GM12873 (cell line): ENCODE measurements at regions not wholly inside any gene's neighbourhood (a gene's known extent, or its start where the extent isn't known, plus 50 kb on each side); places are given as distances from the start of the nearest gene placed in this dataset.

ENCODE experiments used
- TF ChIP-seq, protein P1 (sequence below): IDR thresholded peaks from 2 replicates; pipeline ENCODE4 v1.5.1; 2012; ENCODE audit warnings: low read depth, mild to moderate bottlenecking, moderate library complexity, low read length, control low read depth; ENCODE audit not compliant: insufficient read depth; ENCODE audit errors: missing control alignments

DNA sequence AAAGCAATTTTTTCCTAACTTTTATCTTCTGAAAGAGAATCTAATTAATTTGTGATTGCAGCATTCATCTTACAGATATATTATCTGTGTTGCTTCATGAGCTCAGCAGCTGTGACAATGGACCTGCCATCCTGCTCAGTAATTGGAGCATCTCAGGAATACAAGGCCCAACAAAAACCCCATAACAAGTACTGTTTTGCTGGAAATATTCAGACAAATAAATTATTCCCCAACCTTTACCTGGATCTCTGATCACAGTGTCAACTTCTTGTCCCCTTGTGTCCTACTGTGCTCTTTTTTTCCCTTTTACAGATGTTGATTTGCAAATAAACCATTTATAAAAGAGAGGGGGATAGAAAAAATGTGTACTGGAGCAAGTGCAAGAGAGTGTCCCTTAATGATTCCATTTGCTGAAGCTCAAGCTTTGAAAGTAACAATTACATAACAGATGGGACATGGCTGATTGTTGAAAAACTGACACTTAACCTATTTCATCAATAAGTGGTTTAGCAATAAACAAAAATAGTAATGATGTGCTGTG lies 1063.4 kb upstream of the GHITM start:
- TF ChIP-seq, protein P1, sequence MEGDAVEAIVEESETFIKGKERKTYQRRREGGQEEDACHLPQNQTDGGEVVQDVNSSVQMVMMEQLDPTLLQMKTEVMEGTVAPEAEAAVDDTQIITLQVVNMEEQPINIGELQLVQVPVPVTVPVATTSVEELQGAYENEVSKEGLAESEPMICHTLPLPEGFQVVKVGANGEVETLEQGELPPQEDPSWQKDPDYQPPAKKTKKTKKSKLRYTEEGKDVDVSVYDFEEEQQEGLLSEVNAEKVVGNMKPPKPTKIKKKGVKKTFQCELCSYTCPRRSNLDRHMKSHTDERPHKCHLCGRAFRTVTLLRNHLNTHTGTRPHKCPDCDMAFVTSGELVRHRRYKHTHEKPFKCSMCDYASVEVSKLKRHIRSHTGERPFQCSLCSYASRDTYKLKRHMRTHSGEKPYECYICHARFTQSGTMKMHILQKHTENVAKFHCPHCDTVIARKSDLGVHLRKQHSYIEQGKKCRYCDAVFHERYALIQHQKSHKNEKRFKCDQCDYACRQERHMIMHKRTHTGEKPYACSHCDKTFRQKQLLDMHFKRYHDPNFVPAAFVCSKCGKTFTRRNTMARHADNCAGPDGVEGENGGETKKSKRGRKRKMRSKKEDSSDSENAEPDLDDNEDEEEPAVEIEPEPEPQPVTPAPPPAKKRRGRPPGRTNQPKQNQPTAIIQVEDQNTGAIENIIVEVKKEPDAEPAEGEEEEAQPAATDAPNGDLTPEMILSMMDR, result no peak

GRCh38 chr10:83076443-83076842 lies 1062.9 kb upstream of the GHITM start:
- TF ChIP-seq, protein P1, result no peak

- TF ChIP-seq, protein P1, result no peak
Observed at GRCh38 chr10:83078160-83078559, 1061.1 kb upstream of the GHITM start.

- TF ChIP-seq, protein P1, result no peak
Observed at GRCh38 chr10:83078645-83079044, 1060.7 kb upstream of the GHITM start.

GRCh38 chr10:83083831-83084230 lies 1055.5 kb upstream of the GHITM start:
- TF ChIP-seq, protein P1, result no peak

DNA sequence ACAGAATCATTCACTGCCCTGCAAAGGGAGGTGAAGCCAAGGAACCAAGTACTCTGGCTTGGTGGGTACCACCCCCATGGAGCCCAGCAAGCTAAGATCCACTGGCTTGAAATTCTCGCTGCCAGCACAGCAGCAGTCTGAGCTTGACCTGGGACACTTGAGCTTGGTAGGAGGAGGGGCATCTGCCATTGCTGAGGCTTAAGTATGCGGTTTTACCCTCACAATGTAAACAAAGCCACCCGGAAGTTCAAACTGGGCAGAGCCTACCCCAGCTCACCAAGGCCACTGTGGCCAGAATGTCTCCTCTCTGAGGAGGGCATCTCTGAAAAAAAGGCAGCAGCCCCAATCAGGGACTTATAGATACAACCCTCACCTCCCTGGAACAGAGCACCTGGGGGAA lies 1050.0 kb upstream of the GHITM start:
- TF ChIP-seq, protein P1, result no peak

GRCh38 chr10:83104616-83105015 lies 1034.7 kb upstream of the GHITM start:
- TF ChIP-seq, protein P1, result no peak
